ENCODE measurements at regions not wholly inside any gene's neighbourhood (a gene's known extent, or its start where the extent isn't known, plus 50 kb on each side); places are given as distances from the start of the nearest gene placed in this dataset.

DNA sequence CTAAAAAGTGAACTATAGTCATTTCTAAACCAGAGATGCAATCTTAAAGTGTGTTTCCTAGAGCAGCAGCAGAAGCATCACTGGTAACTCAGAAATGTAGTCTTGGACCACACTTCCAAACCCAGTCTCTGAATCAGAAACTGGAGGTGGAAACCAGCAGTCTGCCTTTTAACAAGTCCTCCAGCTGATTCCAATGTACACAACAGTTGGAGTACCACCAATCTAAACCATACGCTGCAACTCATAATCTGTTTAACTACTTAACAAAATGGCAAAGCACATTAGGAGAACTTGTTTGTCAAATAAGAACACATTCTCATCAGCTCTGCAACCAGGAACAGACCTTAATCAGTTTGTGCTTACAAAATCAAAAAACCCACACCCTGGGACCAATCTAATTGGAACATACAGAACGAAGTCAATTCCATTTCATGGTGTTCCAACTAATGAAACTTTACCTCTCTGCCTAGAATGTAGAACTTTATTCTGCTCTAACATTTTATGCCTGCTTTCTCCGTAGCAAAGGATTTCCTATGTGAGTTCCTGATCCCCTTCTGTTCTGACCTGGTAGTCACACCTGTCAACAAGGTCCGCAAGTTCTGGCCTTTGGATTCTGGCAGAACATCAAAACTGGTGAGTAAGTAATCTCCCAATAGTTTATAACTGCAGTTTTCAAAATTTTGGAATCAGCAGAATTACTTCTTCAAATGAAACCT, 390.4 kb downstream of the HTR1B start:
- H3K4me3 ChIP-seq (ENCODE audit: low read depth, low read length), result no peak overlapping the region
- DNase-seq (ENCODE audit: low read depth), result no peak
- in situ Hi-C loops (cut with HindIII; ENCODE audit: low sequenced_read_pairs), result no loop called here
- TF ChIP-seq, protein P1, sequence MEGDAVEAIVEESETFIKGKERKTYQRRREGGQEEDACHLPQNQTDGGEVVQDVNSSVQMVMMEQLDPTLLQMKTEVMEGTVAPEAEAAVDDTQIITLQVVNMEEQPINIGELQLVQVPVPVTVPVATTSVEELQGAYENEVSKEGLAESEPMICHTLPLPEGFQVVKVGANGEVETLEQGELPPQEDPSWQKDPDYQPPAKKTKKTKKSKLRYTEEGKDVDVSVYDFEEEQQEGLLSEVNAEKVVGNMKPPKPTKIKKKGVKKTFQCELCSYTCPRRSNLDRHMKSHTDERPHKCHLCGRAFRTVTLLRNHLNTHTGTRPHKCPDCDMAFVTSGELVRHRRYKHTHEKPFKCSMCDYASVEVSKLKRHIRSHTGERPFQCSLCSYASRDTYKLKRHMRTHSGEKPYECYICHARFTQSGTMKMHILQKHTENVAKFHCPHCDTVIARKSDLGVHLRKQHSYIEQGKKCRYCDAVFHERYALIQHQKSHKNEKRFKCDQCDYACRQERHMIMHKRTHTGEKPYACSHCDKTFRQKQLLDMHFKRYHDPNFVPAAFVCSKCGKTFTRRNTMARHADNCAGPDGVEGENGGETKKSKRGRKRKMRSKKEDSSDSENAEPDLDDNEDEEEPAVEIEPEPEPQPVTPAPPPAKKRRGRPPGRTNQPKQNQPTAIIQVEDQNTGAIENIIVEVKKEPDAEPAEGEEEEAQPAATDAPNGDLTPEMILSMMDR (IDR thresholded peaks at IDR 0.05; ENCODE audit: low read depth, low read length, missing control alignments), result no peak

DNA sequence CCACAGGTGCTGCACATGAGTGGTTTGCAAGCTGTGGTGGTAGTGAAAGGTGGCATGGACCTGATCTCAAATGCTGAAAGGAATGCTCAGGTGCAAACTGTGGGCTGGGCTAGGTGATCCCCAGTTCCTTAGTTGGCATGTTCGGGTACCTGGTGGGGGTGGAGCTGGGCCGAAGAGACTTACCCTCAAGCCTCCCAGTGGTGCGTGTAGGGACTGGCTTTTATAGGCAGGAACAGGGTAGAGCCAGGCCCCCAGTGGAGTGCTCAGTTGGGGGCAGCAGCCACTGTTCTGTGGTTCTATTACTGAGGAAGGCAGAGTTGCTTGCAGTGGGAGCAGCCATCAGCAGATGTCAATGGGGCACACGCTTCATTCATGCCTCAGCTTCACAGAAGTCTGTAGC, 399.8 kb downstream of the HTR1B start:
- in situ Hi-C loops (cut with HindIII; ENCODE audit: low sequenced_read_pairs), result no loop called here
- no peak for DNase-seq (ENCODE audit: low read depth)
- TF ChIP-seq, protein P1 (IDR thresholded peaks at IDR 0.05; ENCODE audit: low read depth, low read length, missing control alignments), result no peak
- no peak overlapping the region for H3K4me3 ChIP-seq (ENCODE audit: low read depth, low read length)

DNA sequence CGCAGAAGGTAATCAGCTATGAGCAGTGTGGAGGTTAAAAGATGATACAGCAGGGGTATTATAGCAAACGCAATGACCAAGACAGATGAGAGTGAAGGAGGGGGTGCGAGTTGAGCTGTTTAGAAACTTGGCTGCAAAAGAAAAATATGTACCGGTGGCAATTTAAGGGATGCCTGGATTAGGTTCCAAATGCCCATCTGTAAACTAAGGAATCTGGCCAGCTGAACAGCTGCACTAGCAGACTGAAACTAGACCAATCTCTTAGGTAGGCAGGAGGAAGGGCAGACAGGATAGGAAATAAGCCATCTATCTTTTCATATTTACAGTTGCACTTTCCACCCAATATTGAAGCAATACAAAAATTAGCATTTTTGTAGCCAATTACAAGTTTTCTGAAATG, 407.6 kb downstream of the HTR1B start:
- in situ Hi-C loops (cut with HindIII; ENCODE audit: low sequenced_read_pairs), result no loop called here
- H3K4me3 ChIP-seq (ENCODE audit: low read depth, low read length), result no peak overlapping the region
- TF ChIP-seq, protein P1 (IDR thresholded peaks at IDR 0.05; ENCODE audit: low read depth, low read length, missing control alignments), result no peak
- DNase-seq (ENCODE audit: low read depth), result no peak

DNA sequence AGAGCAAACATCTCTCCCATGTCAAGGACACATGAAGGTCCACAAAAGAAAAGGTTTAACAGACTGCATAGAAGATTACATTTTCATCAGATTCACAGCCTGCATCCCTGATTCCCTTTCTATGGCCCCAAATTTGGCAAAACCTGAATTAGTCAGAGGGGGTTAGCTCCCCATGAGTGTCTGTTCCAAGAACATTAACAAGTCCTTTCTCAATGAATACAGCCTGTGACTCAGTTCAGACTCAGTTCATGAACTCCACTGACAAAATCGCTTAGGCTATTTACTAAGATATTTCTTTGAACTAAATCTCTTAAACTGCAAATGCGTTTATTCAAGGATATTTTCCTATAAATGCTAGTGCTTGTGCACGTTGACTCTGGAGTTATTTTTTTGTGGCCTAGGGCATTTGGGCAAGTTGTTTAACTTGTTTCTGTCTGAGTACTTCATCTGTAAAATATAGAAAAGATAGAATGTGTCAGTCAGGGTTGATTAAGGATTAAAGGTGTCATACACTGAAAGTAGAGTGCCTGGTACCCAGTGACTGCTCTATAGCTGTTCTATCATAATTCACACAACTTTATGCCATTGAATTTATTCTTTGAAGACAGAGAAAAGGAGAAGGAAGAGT, 422.6 kb downstream of the HTR1B start:
- no peak overlapping the region for H3K4me3 ChIP-seq (ENCODE audit: low read depth, low read length)
- DNase-seq (ENCODE audit: low read depth), result no peak
- in situ Hi-C loops (cut with HindIII; ENCODE audit: low sequenced_read_pairs), result no loop called here
- TF ChIP-seq, protein P1 (IDR thresholded peaks at IDR 0.05; ENCODE audit: low read depth, low read length, missing control alignments), result no peak

DNA sequence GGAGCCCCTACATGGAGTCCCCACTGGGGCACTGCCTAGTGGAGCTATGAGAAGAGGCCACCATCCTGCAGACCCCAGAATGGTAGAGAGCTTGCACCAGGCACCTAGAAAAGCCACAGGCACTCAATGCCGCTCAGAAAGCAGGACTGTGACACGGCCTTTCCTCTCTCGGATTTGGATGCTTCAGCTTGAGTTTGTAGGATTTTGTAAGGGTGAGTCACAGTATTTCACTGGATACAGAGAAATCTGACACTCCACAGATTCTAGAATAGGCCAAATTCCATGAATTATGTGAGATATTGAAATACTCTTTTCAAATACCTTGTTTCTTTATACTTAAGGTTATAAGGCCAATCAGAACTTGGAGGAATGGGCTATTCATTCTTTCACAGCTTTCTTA, 424.5 kb downstream of the HTR1B start:
- in situ Hi-C loops (cut with HindIII; ENCODE audit: low sequenced_read_pairs), result no loop called here
- no peak for DNase-seq (ENCODE audit: low read depth)
- H3K4me3 ChIP-seq (ENCODE audit: low read depth, low read length), result no peak overlapping the region
- TF ChIP-seq, protein P1 (IDR thresholded peaks at IDR 0.05; ENCODE audit: low read depth, low read length, missing control alignments), result no peak

DNA sequence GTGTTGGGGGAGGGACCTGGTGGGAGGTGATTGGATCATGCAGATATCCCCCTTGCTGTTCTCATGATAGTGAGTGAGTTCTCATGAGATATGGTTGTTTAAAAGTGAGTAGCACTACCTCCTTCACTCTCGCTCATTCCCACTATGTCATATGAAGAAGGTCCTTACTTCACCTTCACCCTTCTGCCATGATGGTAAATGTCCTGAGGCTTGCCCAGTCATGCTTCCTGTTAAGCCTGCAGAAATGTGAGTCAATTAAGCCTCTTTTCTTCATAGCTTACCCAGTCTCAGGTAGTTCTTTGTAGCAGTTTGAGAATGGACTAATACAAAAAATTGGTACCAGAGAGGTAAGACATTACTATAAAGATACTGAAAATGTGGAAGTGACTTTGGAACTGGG, 425.9 kb downstream of the HTR1B start:
- DNase-seq (ENCODE audit: low read depth), result no peak
- TF ChIP-seq, protein P1 (IDR thresholded peaks at IDR 0.05; ENCODE audit: low read depth, low read length, missing control alignments), result no peak
- H3K4me3 ChIP-seq (ENCODE audit: low read depth, low read length), result no peak overlapping the region
- in situ Hi-C loops (cut with HindIII; ENCODE audit: low sequenced_read_pairs), result no loop called here

All from astrocyte of the cerebellum (primary cell).